Activated T-cell treated with anti-CD3 and anti-CD28 coated beads, Interleukin-2, amount 50 U/mL, for 48 hours (primary cell): ENCODE measurements at regions not wholly inside any gene's neighbourhood (a gene's known extent, or its start where the extent isn't known, plus 50 kb on each side); places are given as distances from the start of the nearest gene placed in this dataset.
A peak's percentile ranks its signal among the peaks of the same experiment; 100 is the strongest.

ENCODE experiments used
- DNase-seq, 2 experiments: peaks; one replicate each; pipeline ENCODE4 v3.0.0-alpha.2; 2020

GRCh38 chr18:55819448-55819847 lies 231.5 kb upstream of the TCF4 start:
- no peak for DNase-seq

- no peak for DNase-seq
Measured at GRCh38 chr18:55818284-55818683, 230.3 kb upstream of the TCF4 start.

GRCh38 chr18:55811925-55812324 lies 223.9 kb upstream of the TCF4 start:
- no peak for DNase-seq

- DNase-seq, result no peak
Measured at GRCh38 chr18:55805666-55806065, 217.7 kb upstream of the TCF4 start.

- DNase-seq, result no peak
Measured at GRCh38 chr18:55795101-55795669, 207.2 kb upstream of the TCF4 start.

GRCh38 chr18:55794288-55795052 lies 206.5 kb upstream of the TCF4 start:
- DNase-seq, result no peak

GRCh38 chr18:55790296-55790695 lies 202.3 kb upstream of the TCF4 start:
- no peak for DNase-seq

GRCh38 chr18:55787536-55788073 lies 199.6 kb upstream of the TCF4 start:
- no peak for DNase-seq

GRCh38 chr18:55786651-55787272 lies 198.8 kb upstream of the TCF4 start:
- no peak for DNase-seq

GRCh38 chr18:55783921-55784320 lies 195.9 kb upstream of the TCF4 start:
- DNase-seq, result no peak

GRCh38 chr18:55781481-55781957 lies 193.5 kb upstream of the TCF4 start:
- no peak for DNase-seq

- no peak for DNase-seq
Measured at GRCh38 chr18:55780586-55781071, 192.6 kb upstream of the TCF4 start.

GRCh38 chr18:55779691-55780585 lies 191.9 kb upstream of the TCF4 start:
- DNase-seq, result peak in 1 of 2 experiments; percentile 15

GRCh38 chr18:55778788-55779690 lies 191.0 kb upstream of the TCF4 start:
- no peak for DNase-seq

GRCh38 chr18:55777666-55778304 lies 189.8 kb upstream of the TCF4 start:
- DNase-seq, result no peak

GRCh38 chr18:55775972-55776371 lies 188.0 kb upstream of the TCF4 start:
- no peak for DNase-seq

- no peak for DNase-seq
Measured at GRCh38 chr18:55774505-55774904, 186.5 kb upstream of the TCF4 start.

- DNase-seq, result no peak
Measured at GRCh38 chr18:55768255-55768654, 180.3 kb upstream of the TCF4 start.

- DNase-seq, result no peak
Measured at GRCh38 chr18:55764386-55764785, 176.4 kb upstream of the TCF4 start.

GRCh38 chr18:55763805-55764204 lies 175.8 kb upstream of the TCF4 start:
- DNase-seq, result no peak

GRCh38 chr18:55763298-55763697 lies 175.3 kb upstream of the TCF4 start:
- DNase-seq, result no peak
